Brain microvascular endothelial cell (primary cell): ENCODE measurements at regions not wholly inside any gene's neighbourhood (a gene's known extent, or its start where the extent isn't known, plus 50 kb on each side); places are given as distances from the start of the nearest gene placed in this dataset.

Source experiments
- DNase-seq: peaks from one replicate; pipeline ENCODE4 v3.0.0-alpha.2; 2020
- H3K27ac ChIP-seq: fragments of 250-450 bp; sonication (Bioruptor Pico); 2 replicates; pipeline ENCODE4 v1.5.1; 2020; ENCODE audit warnings: mild to moderate bottlenecking, moderate library complexity
- H3K27me3 ChIP-seq: fragments of 250-450 bp; sonication (Bioruptor Pico); replicated peaks from 2 replicates; pipeline ENCODE4 v1.5.1; 2020; ENCODE audit warnings: mild to moderate bottlenecking
- H3K36me3 ChIP-seq: fragments of 250-450 bp; sonication (Bioruptor Pico); replicated peaks from 2 replicates; pipeline ENCODE4 v1.5.1; 2020; ENCODE audit warnings: mild to moderate bottlenecking
- H3K4me3 ChIP-seq: 2 replicates; pipeline ENCODE4 v1.5.1; 2011; ENCODE audit warnings: low read depth, mild to moderate bottlenecking, control low read depth, low read length, moderate library complexity
- CTCF ChIP-seq: IDR thresholded peaks from 2 replicates; pipeline ENCODE4 v1.5.1; 2011; ENCODE audit warnings: low read depth, mild to moderate bottlenecking, moderate library complexity, low read length, control low read depth, inconsistent platforms; ENCODE audit errors: missing control alignments
- in situ Hi-C: cut with HindIII; loops from 2 replicates; pipeline ENCODE4 v1.10.0; 2017; ENCODE audit warnings: low sequenced_read_pairs, low pct_ligation_motif_present

GRCh38 chr2:239489481-239489880 lies 88.7 kb upstream of the HDAC4 start:
- Histone ChIP-seq H3K36me3 (no peaks in the 10 kb centered on the region), H3K4me3 (no peak overlapping the region), H3K27me3 (no peaks in the 10 kb centered on the region), H3K27ac (no peak overlapping the region)
- no peak for DNase-seq
- in situ Hi-C loops, result no loop called here
- no peak for TF ChIP-seq CTCF

DNA sequence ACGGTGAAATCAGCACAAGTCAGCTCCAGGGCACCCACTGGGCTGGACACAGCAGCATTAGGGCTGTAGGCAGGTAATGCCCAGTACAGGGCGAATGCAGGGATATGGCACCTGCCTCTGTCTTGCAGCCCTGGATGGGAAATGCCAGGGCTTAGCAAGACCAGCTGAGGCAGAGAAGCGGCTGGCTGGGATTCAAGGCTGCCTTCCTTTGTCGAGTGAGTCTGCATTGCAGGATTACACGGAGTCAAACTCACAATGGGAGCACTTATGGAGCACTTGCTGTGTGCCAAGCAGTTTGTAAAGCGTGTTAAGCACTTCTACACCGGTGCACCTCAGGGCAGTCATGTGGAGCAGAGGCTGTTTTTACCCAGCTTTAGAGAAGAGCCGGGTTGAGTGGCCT lies 87.3 kb upstream of the HDAC4 start:
- Histone ChIP-seq H3K27me3 (no peaks in the 10 kb centered on the region), H3K4me3 (no peak overlapping the region), H3K27ac (no peak overlapping the region), H3K36me3 (no peaks in the 10 kb centered on the region)
- no peak for TF ChIP-seq CTCF
- no peak for DNase-seq
- in situ Hi-C loops, result no loop called here

DNA sequence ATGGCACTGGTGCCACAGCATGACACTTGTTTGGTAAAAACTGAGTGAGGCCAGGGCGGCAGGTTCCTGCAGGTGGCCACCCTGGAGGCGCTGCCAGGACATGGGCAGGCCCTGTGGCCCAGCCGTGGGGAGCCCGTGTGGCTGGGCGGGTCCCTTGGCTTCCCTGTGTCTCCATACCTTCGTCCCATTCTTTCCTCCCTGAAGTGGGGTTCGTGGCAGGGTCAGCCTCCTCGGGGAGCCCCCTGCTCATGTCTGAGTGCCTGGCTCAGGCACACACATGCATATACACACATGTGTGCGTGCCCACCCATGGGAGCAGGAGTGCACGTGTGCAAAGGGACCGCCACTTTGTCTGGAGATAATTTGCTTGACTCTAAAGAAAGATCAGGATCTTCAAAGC lies 86.5 kb upstream of the HDAC4 start:
- DNase-seq, result no peak
- H3K27ac ChIP-seq, result no peak overlapping the region
- in situ Hi-C loops, result no loop called here
- no peaks in the 10 kb centered on the region for H3K36me3 ChIP-seq
- no peaks in the 10 kb centered on the region for H3K27me3 ChIP-seq
- no peak overlapping the region for H3K4me3 ChIP-seq
- no peak for TF ChIP-seq CTCF

DNA sequence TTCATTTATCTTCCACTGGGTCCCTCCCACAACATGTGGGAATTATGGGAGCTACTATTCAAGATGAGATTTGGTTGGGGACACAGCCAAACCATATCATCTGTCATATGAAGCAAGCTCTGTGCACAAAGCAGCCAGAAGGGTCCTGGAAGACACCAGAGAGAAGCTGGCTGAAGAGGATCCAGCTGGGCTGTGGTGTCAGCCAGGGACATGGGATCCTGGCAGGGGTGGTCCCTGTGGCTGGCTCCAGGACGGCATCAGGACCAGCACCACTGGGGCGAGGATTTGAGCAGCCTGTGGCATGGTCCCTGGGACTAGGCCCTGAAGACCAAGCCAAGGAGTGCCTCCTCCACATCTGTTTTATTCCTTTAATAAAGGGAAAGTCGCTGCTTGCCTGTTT lies 84.8 kb upstream of the HDAC4 start:
- Histone ChIP-seq H3K4me3 (no peak overlapping the region), H3K36me3 (no peaks in the 10 kb centered on the region), H3K27me3 (no peaks in the 10 kb centered on the region), H3K27ac (no peak overlapping the region)
- no peak for DNase-seq
- TF ChIP-seq CTCF, result no peak
- in situ Hi-C loops, result no loop called here

GRCh38 chr2:239484571-239485355 lies 83.9 kb upstream of the HDAC4 start:
- Histone ChIP-seq H3K36me3 (no peaks in the 10 kb centered on the region), H3K27ac (no peak overlapping the region), H3K27me3 (no peaks in the 10 kb centered on the region), H3K4me3 (no peak overlapping the region)
- TF ChIP-seq CTCF, result no peak
- in situ Hi-C loops, result no loop called here
- no peak for DNase-seq
